Panc1 (cell line): ENCODE measurements at regions not wholly inside any gene's neighbourhood (a gene's known extent, or its start where the extent isn't known, plus 50 kb on each side); places are given as distances from the start of the nearest gene placed in this dataset.

Source experiments
- POLR2AphosphoS5 ChIP-seq: IDR thresholded peaks from 2 replicates; pipeline ENCODE4 v1.6.1; 2012; ENCODE audit warnings: mild to moderate bottlenecking, low read depth, low read length, moderate library complexity
- SIN3A ChIP-seq: IDR thresholded peaks from 2 replicates; pipeline ENCODE4 v1.6.1; 2012; ENCODE audit warnings: low read depth, mild to moderate bottlenecking, low read length, moderate library complexity, borderline replicate concordance; ENCODE audit not compliant: insufficient read depth
- TCF7L2 ChIP-seq: IDR thresholded peaks from 2 replicates; pipeline ENCODE4 v1.6.1; 2011; ENCODE audit warnings: mild to moderate bottlenecking, low read depth, low read length, inconsistent platforms
- TF ChIP-seq, protein P1 (sequence below): fragments of 450-650 bp; IDR thresholded peaks from 2 replicates; pipeline ENCODE4 v1.5.1; 2017; ENCODE audit warnings: mild to moderate bottlenecking
- TF ChIP-seq, protein P2 (sequence below), 2 experiments: IDR thresholded peaks; 2 replicates each; pipeline ENCODE4 v1.6.1; 2011 to 2012; ENCODE audit warnings: low read depth in 2 of 2, control low read depth in 1 of 2, low read length in 1 of 2, mild to moderate bottlenecking in 1 of 2, moderate library complexity in 1 of 2; ENCODE audit not compliant: insufficient read depth in 1 of 2

DNA sequence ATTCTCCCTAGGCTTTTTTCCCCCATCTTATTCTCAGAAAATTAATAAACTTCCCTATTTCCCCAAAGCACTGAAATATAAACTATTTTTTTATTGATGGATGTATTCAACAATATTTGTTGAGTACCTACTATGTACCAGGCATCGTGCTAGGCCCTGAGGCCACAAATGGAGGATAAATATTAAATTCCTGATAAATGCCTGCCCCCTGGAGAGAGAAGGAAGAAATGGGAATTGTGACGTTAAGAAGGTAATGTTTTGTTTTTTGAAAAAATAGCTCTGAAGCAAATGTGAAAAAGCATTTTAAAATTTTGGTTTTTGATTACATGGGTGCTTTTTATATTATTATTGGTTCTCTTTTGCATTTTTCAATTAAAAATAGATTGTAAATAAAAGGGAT lies 60.5 kb upstream of the DPT start:
- TF ChIP-seq, protein P1, sequence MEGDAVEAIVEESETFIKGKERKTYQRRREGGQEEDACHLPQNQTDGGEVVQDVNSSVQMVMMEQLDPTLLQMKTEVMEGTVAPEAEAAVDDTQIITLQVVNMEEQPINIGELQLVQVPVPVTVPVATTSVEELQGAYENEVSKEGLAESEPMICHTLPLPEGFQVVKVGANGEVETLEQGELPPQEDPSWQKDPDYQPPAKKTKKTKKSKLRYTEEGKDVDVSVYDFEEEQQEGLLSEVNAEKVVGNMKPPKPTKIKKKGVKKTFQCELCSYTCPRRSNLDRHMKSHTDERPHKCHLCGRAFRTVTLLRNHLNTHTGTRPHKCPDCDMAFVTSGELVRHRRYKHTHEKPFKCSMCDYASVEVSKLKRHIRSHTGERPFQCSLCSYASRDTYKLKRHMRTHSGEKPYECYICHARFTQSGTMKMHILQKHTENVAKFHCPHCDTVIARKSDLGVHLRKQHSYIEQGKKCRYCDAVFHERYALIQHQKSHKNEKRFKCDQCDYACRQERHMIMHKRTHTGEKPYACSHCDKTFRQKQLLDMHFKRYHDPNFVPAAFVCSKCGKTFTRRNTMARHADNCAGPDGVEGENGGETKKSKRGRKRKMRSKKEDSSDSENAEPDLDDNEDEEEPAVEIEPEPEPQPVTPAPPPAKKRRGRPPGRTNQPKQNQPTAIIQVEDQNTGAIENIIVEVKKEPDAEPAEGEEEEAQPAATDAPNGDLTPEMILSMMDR = no peak; the same call in 1 of the 2 replicates
- TF ChIP-seq, protein P2, sequence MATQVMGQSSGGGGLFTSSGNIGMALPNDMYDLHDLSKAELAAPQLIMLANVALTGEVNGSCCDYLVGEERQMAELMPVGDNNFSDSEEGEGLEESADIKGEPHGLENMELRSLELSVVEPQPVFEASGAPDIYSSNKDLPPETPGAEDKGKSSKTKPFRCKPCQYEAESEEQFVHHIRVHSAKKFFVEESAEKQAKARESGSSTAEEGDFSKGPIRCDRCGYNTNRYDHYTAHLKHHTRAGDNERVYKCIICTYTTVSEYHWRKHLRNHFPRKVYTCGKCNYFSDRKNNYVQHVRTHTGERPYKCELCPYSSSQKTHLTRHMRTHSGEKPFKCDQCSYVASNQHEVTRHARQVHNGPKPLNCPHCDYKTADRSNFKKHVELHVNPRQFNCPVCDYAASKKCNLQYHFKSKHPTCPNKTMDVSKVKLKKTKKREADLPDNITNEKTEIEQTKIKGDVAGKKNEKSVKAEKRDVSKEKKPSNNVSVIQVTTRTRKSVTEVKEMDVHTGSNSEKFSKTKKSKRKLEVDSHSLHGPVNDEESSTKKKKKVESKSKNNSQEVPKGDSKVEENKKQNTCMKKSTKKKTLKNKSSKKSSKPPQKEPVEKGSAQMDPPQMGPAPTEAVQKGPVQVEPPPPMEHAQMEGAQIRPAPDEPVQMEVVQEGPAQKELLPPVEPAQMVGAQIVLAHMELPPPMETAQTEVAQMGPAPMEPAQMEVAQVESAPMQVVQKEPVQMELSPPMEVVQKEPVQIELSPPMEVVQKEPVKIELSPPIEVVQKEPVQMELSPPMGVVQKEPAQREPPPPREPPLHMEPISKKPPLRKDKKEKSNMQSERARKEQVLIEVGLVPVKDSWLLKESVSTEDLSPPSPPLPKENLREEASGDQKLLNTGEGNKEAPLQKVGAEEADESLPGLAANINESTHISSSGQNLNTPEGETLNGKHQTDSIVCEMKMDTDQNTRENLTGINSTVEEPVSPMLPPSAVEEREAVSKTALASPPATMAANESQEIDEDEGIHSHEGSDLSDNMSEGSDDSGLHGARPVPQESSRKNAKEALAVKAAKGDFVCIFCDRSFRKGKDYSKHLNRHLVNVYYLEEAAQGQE (IDR thresholded peaks at IDR 0.05; ENCODE audit: insufficient read depth in 1 of 2, low read depth in 2 of 2, low read length in 1 of 2) = no peak
- no peak for TF ChIP-seq POLR2AphosphoS5
- no peak for TF ChIP-seq TCF7L2
- TF ChIP-seq SIN3A = no peak
